ENCODE measurements at regions not wholly inside any gene's neighbourhood (a gene's known extent, or its start where the extent isn't known, plus 50 kb on each side); places are given as distances from the start of the nearest gene placed in this dataset.

- no peak for TF ChIP-seq CTCF (IDR thresholded peaks at IDR 0.05; ENCODE audit: insufficient read depth, missing control alignments)
- DNase-seq (ENCODE audit: insufficient read length, low spot score), result no peak
- no peak for FAIRE-seq
These were observed 73.7 kb upstream of the DAP start for GRCh38 chr5:10834695-10835094.

DNA sequence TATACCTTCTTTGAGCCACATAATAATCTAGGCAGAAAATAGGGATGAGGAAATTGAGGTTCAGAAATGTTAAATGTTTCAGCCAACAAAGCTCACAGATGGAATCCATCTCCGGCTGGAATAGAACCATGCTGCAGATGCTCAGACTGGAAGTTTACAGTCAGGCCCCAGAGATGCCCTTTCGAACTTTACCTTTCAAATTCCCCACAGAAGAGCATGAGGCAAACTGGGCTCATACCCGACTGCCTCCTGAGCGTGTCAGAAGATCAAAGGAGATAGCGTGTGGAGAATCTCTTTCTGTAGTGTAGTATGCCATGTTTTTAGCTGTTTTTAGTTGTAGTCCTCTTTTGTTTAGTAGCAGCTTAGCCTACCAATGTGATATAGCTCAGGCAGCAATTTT lies 72.0 kb upstream of the DAP start:
- DNase-seq (ENCODE audit: insufficient read length, low spot score), result no peak
- no peak for FAIRE-seq
- no peak for TF ChIP-seq CTCF (IDR thresholded peaks at IDR 0.05; ENCODE audit: insufficient read depth, missing control alignments)

DNA sequence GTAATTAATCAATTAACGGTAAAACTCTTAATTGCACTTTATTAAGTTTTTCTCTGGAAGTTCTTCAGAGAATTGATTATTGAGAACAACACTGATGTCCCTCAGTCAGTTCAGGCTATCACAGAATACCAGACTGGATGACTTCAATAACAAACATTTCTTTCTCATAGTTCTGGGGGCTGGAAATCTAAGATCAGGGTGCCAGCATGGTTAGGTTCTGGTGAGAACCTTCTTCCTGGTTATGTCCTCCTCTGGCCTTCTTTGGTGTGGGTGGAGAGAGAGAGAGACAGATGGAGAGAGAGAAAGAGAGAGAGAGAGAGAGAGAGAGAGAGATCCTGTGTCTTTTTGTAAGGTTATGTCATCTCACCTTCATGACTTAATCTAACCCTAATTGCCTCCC lies 71.4 kb upstream of the DAP start:
- FAIRE-seq (no peak), DNase-seq (ENCODE audit: insufficient read length, low spot score) (no peak)

GRCh38 chr5:10831419-10831818 lies 70.4 kb upstream of the DAP start:
- no peak for TF ChIP-seq CTCF (IDR thresholded peaks at IDR 0.05; ENCODE audit: insufficient read depth, missing control alignments)
- no peak for DNase-seq (ENCODE audit: insufficient read length, low spot score)
- no peak for FAIRE-seq

More for the DNA sequence above, 71.4 kb upstream of the DAP start:
- TF ChIP-seq CTCF (IDR thresholded peaks at IDR 0.05; ENCODE audit: insufficient read depth, missing control alignments), result no peak

DNA sequence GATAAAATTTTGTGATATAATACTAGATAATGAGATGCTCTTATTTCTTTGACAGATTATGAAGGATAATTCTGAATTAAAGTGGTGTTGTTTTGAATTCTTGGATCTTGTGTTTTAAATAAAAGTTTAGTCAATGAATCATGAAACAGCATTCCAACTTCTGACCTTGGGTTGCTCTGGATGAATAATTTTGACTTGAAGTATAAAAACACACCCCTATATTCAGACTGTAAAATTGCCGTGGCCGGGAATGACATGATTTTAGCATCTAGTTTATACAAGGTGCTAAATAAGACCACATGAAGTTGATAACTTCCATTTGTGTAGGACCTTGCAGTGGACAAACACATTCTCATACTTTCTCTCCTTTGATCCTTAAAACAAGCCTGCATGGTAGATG lies 67.2 kb upstream of the DAP start:
- DNase-seq (ENCODE audit: insufficient read length, low spot score), result no peak
- no peak for TF ChIP-seq CTCF (IDR thresholded peaks at IDR 0.05; ENCODE audit: insufficient read depth, missing control alignments)
- FAIRE-seq, result no peak

- FAIRE-seq (no peak), DNase-seq (ENCODE audit: insufficient read length, low spot score) (no peak)
- no peak for TF ChIP-seq CTCF (IDR thresholded peaks at IDR 0.05; ENCODE audit: insufficient read depth, missing control alignments)
These were observed 66.5 kb upstream of the DAP start for GRCh38 chr5:10827571-10827970.

GRCh38 chr5:10826971-10827370 lies 65.9 kb upstream of the DAP start:
- no peak for TF ChIP-seq CTCF (IDR thresholded peaks at IDR 0.05; ENCODE audit: insufficient read depth, missing control alignments)
- DNase-seq (ENCODE audit: insufficient read length, low spot score) (no peak), FAIRE-seq (no peak)
